Uterus (tissue), 3 donors: ENCODE measurements at regions not wholly inside any gene's neighbourhood (a gene's known extent, or its start where the extent isn't known, plus 50 kb on each side); places are given as distances from the start of the nearest gene placed in this dataset.
"Not testable (repeated sequence)": the region's sequence is repeated elsewhere in the genome, so short reads cannot be mapped to it uniquely, and the experiment has no call there.

ENCODE experiments used
- DNase-seq, 2 donors: peaks; one replicate each; pipeline ENCODE4 v3.0.0-alpha.2; 2019 to 2020
- H3K27ac ChIP-seq, 2 donors: fragments of 200-600 bp; sonication (generic); 1 replicate in 1 of 2; 2 replicates in 1 of 2; pipeline ENCODE4 v1.5.1; 2016 to 2018
- H3K27me3 ChIP-seq, 2 donors: fragments of 200-600 bp; sonication (generic); one replicate each; pipeline ENCODE4 v1.5.1; 2018 to 2019; ENCODE audit warnings: control low read depth in 1 of 2
- H3K36me3 ChIP-seq, 2 donors: fragments of 200-600 bp; sonication (generic); one replicate each; pipeline ENCODE4 v1.5.1; 2019; ENCODE audit warnings: control low read depth in 1 of 2
- H3K4me1 ChIP-seq, 2 donors: fragments of 200-600 bp; sonication (generic); one replicate each; pipeline ENCODE4 v1.5.1; 2018 to 2019; ENCODE audit warnings: control low read depth in 1 of 2
- H3K4me3 ChIP-seq, 2 donors: fragments of 200-600 bp; sonication (generic); 1 replicate in 1 of 2; 2 replicates in 1 of 2; pipeline ENCODE4 v1.5.1; 2018 to 2019; ENCODE audit warnings: mild to moderate bottlenecking in 1 of 2
- H3K9me3 ChIP-seq, 2 donors: fragments of 200-600 bp; sonication (generic); one replicate each; pipeline ENCODE4 v1.5.1; 2019; ENCODE audit warnings: control low read depth in 1 of 2
- CTCF ChIP-seq, 4 experiments: fragments of 200-600 bp in 2 of 4; fragments of 450-650 bp in 2 of 4; sonication (generic) in 2 of 4; IDR thresholded peaks; one replicate each; pipeline ENCODE4 v1.5.1; 2016 to 2019; ENCODE audit warnings: antibody characterized with exemption in 4 of 4, mild to moderate bottlenecking in 2 of 4, moderate library complexity in 1 of 4
- POLR2A ChIP-seq, 2 donors: fragments of 450-650 bp; IDR thresholded peaks; one replicate each; pipeline ENCODE4 v1.6.1; 2016; ENCODE audit warnings: antibody characterized with exemption in 2 of 2, mild to moderate bottlenecking in 1 of 2, moderate library complexity in 1 of 2
- intact Hi-C: fragments of 100-400 bp; cut with DNase I; formaldehyde crosslinking; loops from one replicate; pipeline ENCODE4 v1.15.1; 2023; ENCODE audit warnings: low total_unique reads
- donor health status: DM: yes; HTN: yes; CAD: no.

DNA sequence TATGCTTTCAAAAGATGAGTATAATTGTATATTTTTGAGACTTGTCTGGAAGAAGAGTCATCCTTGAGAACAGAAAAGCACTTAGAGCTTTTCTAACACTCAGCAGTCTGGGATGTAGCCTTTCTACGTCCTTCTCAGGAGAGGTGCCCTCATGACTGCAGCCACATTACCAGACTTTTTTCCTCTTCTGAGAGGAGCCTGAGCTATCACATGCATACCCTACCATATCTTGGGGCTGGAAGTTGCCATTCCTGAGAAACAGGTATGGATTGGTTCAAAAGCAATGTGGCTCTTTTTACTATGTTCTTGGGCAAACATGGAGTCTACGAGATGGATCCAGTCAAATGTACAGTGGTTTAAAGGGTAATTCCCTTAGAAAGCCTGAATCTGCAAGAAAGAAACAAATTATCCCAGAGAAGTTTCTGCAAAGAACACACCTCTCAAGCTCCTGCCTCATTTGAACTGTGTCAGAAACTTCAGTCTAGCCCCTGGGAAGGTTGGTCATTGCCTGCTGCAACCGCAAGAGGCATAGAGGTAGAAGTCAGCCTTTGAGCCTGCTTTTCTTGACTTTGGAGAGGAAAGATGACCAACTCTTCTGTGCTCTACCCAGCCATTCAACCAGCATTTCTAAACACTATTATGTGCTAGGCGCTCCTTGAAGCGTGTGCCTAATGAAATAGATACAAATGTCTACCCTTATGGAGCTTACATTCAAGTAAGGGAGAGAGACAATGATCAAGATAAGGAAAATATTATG lies 401.9 kb upstream of the ACTBL2 start:
- Histone ChIP-seq H3K9me3 (no peaks in the 10 kb centered on the region), H3K27ac (no peak overlapping the region), H3K27me3 (no peaks in the 10 kb centered on the region), H3K4me3 (no peak overlapping the region), H3K4me1 (no peaks in the 10 kb centered on the region), H3K36me3 (no peaks in the 10 kb centered on the region)
- intact Hi-C loops: no loop called here
- no peak for DNase-seq
- no peak for TF ChIP-seq POLR2A (IDR thresholded peaks at IDR 0.05)
- no peak for TF ChIP-seq CTCF (IDR thresholded peaks at IDR 0.05)

DNA sequence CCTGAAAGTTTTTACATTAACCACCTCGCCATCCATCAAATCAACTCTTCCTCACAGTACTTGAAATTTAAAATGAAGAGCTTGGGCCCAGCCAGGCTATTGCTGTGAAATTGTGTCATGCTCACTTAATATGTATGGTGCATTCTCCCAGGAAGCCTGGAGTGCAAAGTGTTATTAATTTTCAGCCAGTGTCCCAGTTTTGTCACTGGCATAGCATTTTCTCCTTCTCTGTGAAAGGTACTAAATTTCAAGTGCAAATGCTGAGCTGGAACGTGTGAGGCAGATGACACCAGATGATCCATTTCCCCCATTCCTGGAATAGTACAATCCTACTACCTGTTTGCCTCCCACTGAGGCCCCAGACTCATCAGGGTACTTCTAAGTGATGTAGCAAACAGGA lies 397.6 kb upstream of the ACTBL2 start:
- H3K9me3 ChIP-seq: no peaks in the 10 kb centered on the region
- TF ChIP-seq POLR2A (IDR thresholded peaks at IDR 0.05) (no peak), CTCF (IDR thresholded peaks at IDR 0.05) (no peak)
- no peak overlapping the region for H3K27ac ChIP-seq
- intact Hi-C loops: no loop called here
- no peaks in the 10 kb centered on the region for H3K4me1 ChIP-seq
- no peak overlapping the region for H3K4me3 ChIP-seq
- no peaks in the 10 kb centered on the region for H3K36me3 ChIP-seq
- no peaks in the 10 kb centered on the region for H3K27me3 ChIP-seq
- DNase-seq: no peak

DNA sequence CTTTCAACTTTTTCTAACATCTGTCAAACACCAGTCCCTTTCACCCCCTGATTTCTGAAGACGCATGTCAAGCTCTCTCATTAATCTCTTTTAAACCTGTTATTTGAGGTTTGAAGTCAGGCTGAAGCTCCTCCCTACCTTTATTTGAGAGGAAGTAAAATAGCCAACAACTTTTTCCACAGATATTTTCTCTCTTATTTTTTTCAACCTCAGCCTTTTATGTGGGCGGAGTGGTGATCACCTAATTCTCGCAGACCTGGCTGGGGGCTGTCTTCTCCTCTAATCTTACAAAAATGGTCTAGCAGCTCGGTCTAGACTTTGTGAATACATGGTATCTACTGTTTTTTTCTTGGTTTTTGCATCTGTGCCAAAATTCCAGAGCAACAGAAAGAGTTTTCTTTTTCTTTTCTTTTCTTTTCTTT lies 395.7 kb upstream of the ACTBL2 start:
- intact Hi-C loops: no loop called here
- no peaks in the 10 kb centered on the region for H3K9me3 ChIP-seq
- TF ChIP-seq CTCF (IDR thresholded peaks at IDR 0.05): no peak

GRCh38 chr5:57871496-57871895 lies 388.9 kb upstream of the ACTBL2 start:
- Histone ChIP-seq H3K4me3 (no peak overlapping the region), H3K9me3 (no peaks in the 10 kb centered on the region), H3K27me3 (no peaks in the 10 kb centered on the region), H3K27ac (no peak overlapping the region), H3K4me1 (no peaks in the 10 kb centered on the region), H3K36me3 (no peaks in the 10 kb centered on the region)
- TF ChIP-seq POLR2A (IDR thresholded peaks at IDR 0.05): no peak
- TF ChIP-seq CTCF (IDR thresholded peaks at IDR 0.05): no peak
- intact Hi-C loops: no loop called here
- no peak for DNase-seq

More for the DNA sequence above, 395.7 kb upstream of the ACTBL2 start:
- Histone ChIP-seq H3K36me3 (no peaks in the 10 kb centered on the region), H3K27ac (no peak overlapping the region), H3K27me3 (no peaks in the 10 kb centered on the region), H3K4me3 (no peak overlapping the region), H3K4me1 (no peaks in the 10 kb centered on the region)
- no peak for DNase-seq

GRCh38 chr5:57870267-57870666 lies 387.7 kb upstream of the ACTBL2 start:
- intact Hi-C loops, H3K27ac ChIP-seq, H3K27me3 ChIP-seq, H3K4me3 ChIP-seq, H3K4me1 ChIP-seq, H3K36me3 ChIP-seq, H3K9me3 ChIP-seq, DNase-seq: not testable (repeated sequence)

GRCh38 chr5:57863661-57864060 lies 381.1 kb upstream of the ACTBL2 start:
- DNase-seq: no peak
- Histone ChIP-seq H3K4me1 (peaks cover 0 to 4% of the 10 kb centered on the region in 2 donors), H3K36me3 (no peaks in the 10 kb centered on the region), H3K27me3 (no peaks in the 10 kb centered on the region), H3K4me3 (no peak overlapping the region), H3K9me3 (no peaks in the 10 kb centered on the region), H3K27ac (no peak overlapping the region)
- intact Hi-C loops: no loop called here
- TF ChIP-seq CTCF (IDR thresholded peaks at IDR 0.05) (no peak), POLR2A (IDR thresholded peaks at IDR 0.05) (no peak)
